ENCODE measurements at regions not wholly inside any gene's neighbourhood (a gene's known extent, or its start where the extent isn't known, plus 50 kb on each side); places are given as distances from the start of the nearest gene placed in this dataset.

DNA sequence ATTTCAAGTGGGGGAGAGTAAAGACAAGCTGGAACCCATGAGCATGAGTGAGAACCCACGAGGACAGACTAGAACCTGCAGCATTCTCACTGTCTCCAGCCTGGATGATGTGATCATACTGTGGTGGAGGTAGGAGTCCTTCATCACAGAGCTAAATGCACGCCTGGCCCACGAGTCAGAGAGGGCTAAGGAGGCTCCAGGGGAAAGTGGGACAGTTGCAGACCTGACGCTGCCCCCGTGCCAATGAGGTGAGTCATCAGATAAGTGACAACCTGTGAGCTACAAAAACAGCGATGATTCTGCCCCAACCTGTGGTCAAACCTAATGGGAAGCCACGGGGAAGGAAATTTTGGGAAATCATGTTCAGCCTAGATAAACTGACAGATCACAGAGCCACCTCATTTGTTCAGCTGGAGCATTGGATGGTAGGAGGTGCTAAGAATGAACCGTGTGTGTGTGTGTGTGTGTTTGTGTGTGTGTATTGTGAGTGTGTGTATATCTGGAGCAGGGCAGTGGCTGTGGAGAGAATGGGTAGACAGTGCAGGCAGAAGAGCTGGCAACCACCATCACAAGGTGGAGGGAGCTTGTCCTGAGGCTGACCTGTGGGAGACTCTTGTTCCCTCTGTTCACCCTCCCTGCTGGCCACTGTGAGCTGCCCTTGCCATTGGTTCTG lies 131.8 kb downstream of the UTP18 start:
- H3K27me3 ChIP-seq (ENCODE audit: low read depth, low read length): peaks cover under 1% of the 10 kb centered on the region
- H3K9me3 ChIP-seq (ENCODE audit: control insufficient read depth in 1 of 2, low read length in 2 of 2): no peaks in the 10 kb centered on the region
- no peak overlapping the region for H3K27ac ChIP-seq (ENCODE audit: low read length)
- H3K36me3 ChIP-seq (ENCODE audit: control insufficient read depth in 1 of 2, insufficient read depth in 2 of 2, low read length in 2 of 2): no peaks in the 10 kb centered on the region
- H3K4me3 ChIP-seq (ENCODE audit: low read depth in 1 of 2, low read length in 2 of 2): no peak overlapping the region
- no peaks in the 10 kb centered on the region for H3K4me1 ChIP-seq (ENCODE audit: control insufficient read depth in 1 of 2, insufficient read depth in 2 of 2, low read length in 2 of 2)

- Histone ChIP-seq H3K36me3 (ENCODE audit: control insufficient read depth in 1 of 2, insufficient read depth in 2 of 2, low read length in 2 of 2) (no peaks in the 10 kb centered on the region), H3K27ac (ENCODE audit: low read length) (no peak overlapping the region), H3K4me1 (ENCODE audit: control insufficient read depth in 1 of 2, insufficient read depth in 2 of 2, low read length in 2 of 2) (no peaks in the 10 kb centered on the region), H3K27me3 (ENCODE audit: low read depth, low read length) (no peaks in the 10 kb centered on the region), H3K9me3 (ENCODE audit: control insufficient read depth in 1 of 2, low read length in 2 of 2) (no peaks in the 10 kb centered on the region), H3K4me3 (ENCODE audit: low read depth in 1 of 2, low read length in 2 of 2) (no peak overlapping the region)
Observed at GRCh38 chr17:51395621-51396020, 135.3 kb downstream of the UTP18 start.

DNA sequence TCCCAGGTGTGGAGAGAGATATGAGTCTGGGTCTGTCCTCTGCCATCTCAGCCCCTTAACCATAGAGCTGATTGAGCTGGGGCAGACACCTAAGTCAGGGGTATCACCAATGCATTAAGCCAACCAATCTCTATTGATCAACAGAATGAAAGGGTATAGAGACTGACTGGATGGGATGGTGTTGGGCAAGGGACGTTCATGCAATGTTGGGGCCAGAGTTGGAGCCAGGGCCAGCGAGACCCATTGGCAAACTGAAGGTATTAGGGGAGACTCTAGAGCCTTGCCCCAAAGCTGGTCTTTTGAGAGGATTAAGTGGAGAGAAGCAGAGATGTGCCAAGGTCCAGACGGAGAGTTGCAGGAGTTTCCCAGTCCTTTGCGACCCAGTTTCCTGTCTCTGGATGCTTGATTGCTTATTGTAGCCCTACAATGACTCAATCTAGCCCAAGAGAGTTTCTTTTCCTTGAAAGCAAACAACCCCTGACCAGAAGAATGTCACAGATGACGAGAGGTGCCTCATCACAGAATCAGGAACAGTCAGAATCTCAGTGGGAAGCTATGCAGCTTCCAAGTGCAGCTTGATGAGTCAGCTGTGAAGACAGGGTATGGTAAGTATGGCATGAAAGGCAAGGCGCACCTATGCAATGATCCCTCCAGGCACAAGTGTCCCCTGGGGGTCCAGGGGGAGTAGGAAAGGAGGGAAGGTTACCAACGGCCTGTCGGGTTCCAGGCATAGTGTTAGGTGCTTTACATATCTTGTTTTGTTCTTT lies 137.2 kb downstream of the UTP18 start:
- Histone ChIP-seq H3K36me3 (ENCODE audit: control insufficient read depth in 1 of 2, insufficient read depth in 2 of 2, low read length in 2 of 2) (no peaks in the 10 kb centered on the region), H3K4me1 (ENCODE audit: control insufficient read depth in 1 of 2, insufficient read depth in 2 of 2, low read length in 2 of 2) (no peaks in the 10 kb centered on the region), H3K27ac (ENCODE audit: low read length) (no peak overlapping the region), H3K4me3 (ENCODE audit: low read depth in 1 of 2, low read length in 2 of 2) (no peak overlapping the region), H3K9me3 (ENCODE audit: control insufficient read depth in 1 of 2, low read length in 2 of 2) (no peaks in the 10 kb centered on the region), H3K27me3 (ENCODE audit: low read depth, low read length) (no peaks in the 10 kb centered on the region)

DNA sequence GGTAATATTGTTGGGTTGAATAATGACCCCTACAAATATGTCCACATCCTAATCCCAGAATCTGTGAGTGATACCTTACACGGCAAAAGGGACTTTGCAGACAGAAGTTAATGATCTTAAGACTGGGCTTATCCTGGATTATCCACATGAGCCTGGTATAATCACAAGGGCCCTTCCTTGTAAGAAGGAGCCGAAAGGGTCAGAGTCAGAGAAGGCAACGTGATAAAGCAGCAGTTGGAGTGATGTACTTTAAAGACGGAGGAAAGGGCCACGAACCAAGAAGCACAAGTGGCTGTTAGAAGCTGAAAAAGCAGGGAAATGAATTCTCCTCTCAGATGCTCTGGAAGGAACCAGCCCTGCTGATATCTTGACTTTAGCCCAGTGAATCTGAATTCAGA lies 137.8 kb downstream of the UTP18 start:
- H3K9me3 ChIP-seq (ENCODE audit: control insufficient read depth in 1 of 2, low read length in 2 of 2): no peaks in the 10 kb centered on the region
- no peaks in the 10 kb centered on the region for H3K36me3 ChIP-seq (ENCODE audit: control insufficient read depth in 1 of 2, insufficient read depth in 2 of 2, low read length in 2 of 2)
- H3K4me3 ChIP-seq (ENCODE audit: low read depth in 1 of 2, low read length in 2 of 2): no peak overlapping the region
- H3K27ac ChIP-seq (ENCODE audit: low read length): no peak overlapping the region
- no peaks in the 10 kb centered on the region for H3K4me1 ChIP-seq (ENCODE audit: control insufficient read depth in 1 of 2, insufficient read depth in 2 of 2, low read length in 2 of 2)
- no peaks in the 10 kb centered on the region for H3K27me3 ChIP-seq (ENCODE audit: low read depth, low read length)

GRCh38 chr17:51398687-51399086 lies 138.3 kb downstream of the UTP18 start:
- Histone ChIP-seq H3K4me1 (ENCODE audit: control insufficient read depth in 1 of 2, insufficient read depth in 2 of 2, low read length in 2 of 2) (no peaks in the 10 kb centered on the region), H3K4me3 (ENCODE audit: low read depth in 1 of 2, low read length in 2 of 2) (no peak overlapping the region), H3K9me3 (ENCODE audit: control insufficient read depth in 1 of 2, low read length in 2 of 2) (no peaks in the 10 kb centered on the region), H3K27ac (ENCODE audit: low read length) (no peak overlapping the region), H3K27me3 (ENCODE audit: low read depth, low read length) (no peaks in the 10 kb centered on the region), H3K36me3 (ENCODE audit: control insufficient read depth in 1 of 2, insufficient read depth in 2 of 2, low read length in 2 of 2) (no peaks in the 10 kb centered on the region)

DNA sequence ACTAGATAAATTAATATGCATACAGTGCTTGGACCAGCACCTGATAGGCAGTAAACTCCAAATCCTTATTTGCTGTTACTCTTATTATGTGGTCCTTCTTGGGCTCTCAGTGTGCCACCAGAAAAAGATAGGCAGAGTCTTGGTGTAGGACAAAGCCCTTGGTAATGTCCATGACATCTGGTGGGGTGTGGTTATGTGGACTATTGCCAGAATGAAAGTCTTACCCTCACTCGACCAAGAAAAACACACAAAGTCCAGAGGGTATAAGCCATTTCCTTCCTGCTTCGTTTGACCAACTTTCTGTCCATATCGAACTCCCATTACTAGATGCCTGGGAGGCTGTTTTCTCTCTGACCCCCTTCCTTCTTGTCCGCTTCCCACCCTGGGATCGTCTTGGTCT lies 140.9 kb downstream of the UTP18 start:
- no peak overlapping the region for H3K4me3 ChIP-seq (ENCODE audit: low read depth in 1 of 2, low read length in 2 of 2)
- no peaks in the 10 kb centered on the region for H3K27me3 ChIP-seq (ENCODE audit: low read depth, low read length)
- H3K27ac ChIP-seq (ENCODE audit: low read length): no peak overlapping the region
- H3K36me3 ChIP-seq (ENCODE audit: control insufficient read depth in 1 of 2, insufficient read depth in 2 of 2, low read length in 2 of 2): no peaks in the 10 kb centered on the region
- no peaks in the 10 kb centered on the region for H3K9me3 ChIP-seq (ENCODE audit: control insufficient read depth in 1 of 2, low read length in 2 of 2)
- no peaks in the 10 kb centered on the region for H3K4me1 ChIP-seq (ENCODE audit: control insufficient read depth in 1 of 2, insufficient read depth in 2 of 2, low read length in 2 of 2)

- H3K27me3 ChIP-seq (ENCODE audit: low read depth, low read length): no peaks in the 10 kb centered on the region
- H3K4me1 ChIP-seq (ENCODE audit: control insufficient read depth in 1 of 2, insufficient read depth in 2 of 2, low read length in 2 of 2): no peaks in the 10 kb centered on the region
- no peak overlapping the region for H3K27ac ChIP-seq (ENCODE audit: low read length)
- no peak overlapping the region for H3K4me3 ChIP-seq (ENCODE audit: low read depth in 1 of 2, low read length in 2 of 2)
- H3K9me3 ChIP-seq (ENCODE audit: control insufficient read depth in 1 of 2, low read length in 2 of 2): no peaks in the 10 kb centered on the region
- no peaks in the 10 kb centered on the region for H3K36me3 ChIP-seq (ENCODE audit: control insufficient read depth in 1 of 2, insufficient read depth in 2 of 2, low read length in 2 of 2)
Observed at GRCh38 chr17:51402899-51403298, 142.6 kb downstream of the UTP18 start.

GRCh38 chr17:51407576-51407975 lies 147.2 kb downstream of the UTP18 start:
- Histone ChIP-seq H3K9me3 (ENCODE audit: control insufficient read depth in 1 of 2, low read length in 2 of 2) (no peaks in the 10 kb centered on the region), H3K36me3 (ENCODE audit: control insufficient read depth in 1 of 2, insufficient read depth in 2 of 2, low read length in 2 of 2) (no peaks in the 10 kb centered on the region), H3K4me3 (ENCODE audit: low read depth in 1 of 2, low read length in 2 of 2) (no peak overlapping the region), H3K27ac (ENCODE audit: low read length) (no peak overlapping the region), H3K4me1 (ENCODE audit: control insufficient read depth in 1 of 2, insufficient read depth in 2 of 2, low read length in 2 of 2) (no peaks in the 10 kb centered on the region), H3K27me3 (ENCODE audit: low read depth, low read length) (no peaks in the 10 kb centered on the region)

GRCh38 chr17:51419476-51419875 lies 159.1 kb downstream of the UTP18 start:
- Histone ChIP-seq H3K36me3 (ENCODE audit: control insufficient read depth in 1 of 2, insufficient read depth in 2 of 2, low read length in 2 of 2) (no peaks in the 10 kb centered on the region), H3K4me3 (ENCODE audit: low read depth in 1 of 2, low read length in 2 of 2) (no peak overlapping the region), H3K9me3 (ENCODE audit: control insufficient read depth in 1 of 2, low read length in 2 of 2) (no peaks in the 10 kb centered on the region), H3K27me3 (ENCODE audit: low read depth, low read length) (no peaks in the 10 kb centered on the region), H3K27ac (ENCODE audit: low read length) (no peak overlapping the region), H3K4me1 (ENCODE audit: control insufficient read depth in 1 of 2, insufficient read depth in 2 of 2, low read length in 2 of 2) (no peaks in the 10 kb centered on the region)

GRCh38 chr17:51421525-51421924 lies 161.2 kb downstream of the UTP18 start:
- no peaks in the 10 kb centered on the region for H3K36me3 ChIP-seq (ENCODE audit: control insufficient read depth in 1 of 2, insufficient read depth in 2 of 2, low read length in 2 of 2)
- no peaks in the 10 kb centered on the region for H3K9me3 ChIP-seq (ENCODE audit: control insufficient read depth in 1 of 2, low read length in 2 of 2)
- no peaks in the 10 kb centered on the region for H3K27me3 ChIP-seq (ENCODE audit: low read depth, low read length)

DNA sequence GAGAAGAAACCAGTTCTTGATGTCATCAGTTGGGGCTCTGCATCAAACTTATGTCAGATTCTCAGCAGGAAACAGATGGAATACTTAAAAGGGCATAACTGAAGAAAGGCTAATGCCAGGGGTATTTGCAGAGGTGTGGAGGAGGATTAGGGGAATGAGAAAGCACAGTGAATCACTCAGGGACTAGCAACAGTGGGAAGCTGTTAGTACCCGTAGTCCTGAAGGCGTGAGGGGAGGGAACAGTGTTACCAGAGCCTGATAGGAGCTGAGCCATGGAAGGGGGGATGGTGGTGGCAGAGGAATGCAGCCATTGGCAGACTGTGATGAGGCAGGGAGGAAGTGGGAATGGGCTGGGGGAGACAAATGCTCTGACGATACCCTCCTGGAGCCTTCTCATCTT lies 162.3 kb downstream of the UTP18 start:
- Histone ChIP-seq H3K27me3 (ENCODE audit: low read depth, low read length) (no peaks in the 10 kb centered on the region), H3K27ac (ENCODE audit: low read length) (no peak overlapping the region), H3K9me3 (ENCODE audit: control insufficient read depth in 1 of 2, low read length in 2 of 2) (no peaks in the 10 kb centered on the region), H3K4me1 (ENCODE audit: control insufficient read depth in 1 of 2, insufficient read depth in 2 of 2, low read length in 2 of 2) (no peaks in the 10 kb centered on the region), H3K4me3 (ENCODE audit: low read depth in 1 of 2, low read length in 2 of 2) (no peak overlapping the region), H3K36me3 (ENCODE audit: control insufficient read depth in 1 of 2, insufficient read depth in 2 of 2, low read length in 2 of 2) (no peaks in the 10 kb centered on the region)

More at GRCh38 chr17:51421525-51421924, 161.2 kb downstream of the UTP18 start:
- no peak overlapping the region for H3K4me3 ChIP-seq (ENCODE audit: low read depth in 1 of 2, low read length in 2 of 2)
- H3K27ac ChIP-seq (ENCODE audit: low read length): no peak overlapping the region
- no peaks in the 10 kb centered on the region for H3K4me1 ChIP-seq (ENCODE audit: control insufficient read depth in 1 of 2, insufficient read depth in 2 of 2, low read length in 2 of 2)

Data from muscle layer of duodenum (tissue), 2 donors.